PFSK-1 (cell line): ENCODE measurements at regions not wholly inside any gene's neighbourhood (a gene's known extent, or its start where the extent isn't known, plus 50 kb on each side); places are given as distances from the start of the nearest gene placed in this dataset.

ENCODE experiments used
- FOXP2 ChIP-seq: optimal IDR thresholded peaks from 2 replicates; pipeline ENCODE3; 2011; ENCODE audit warnings: borderline replicate concordance, control low read depth, inconsistent platforms; ENCODE audit not compliant: insufficient read depth; ENCODE audit errors: extremely low read length, extremely low read depth
- POLR2AphosphoS5 ChIP-seq: IDR thresholded peaks from 2 replicates; pipeline ENCODE4 v1.6.1; 2012; ENCODE audit warnings: low read depth, mild to moderate bottlenecking, control low read depth, low read length, moderate library complexity
- TAF1 ChIP-seq: IDR thresholded peaks from 2 replicates; pipeline ENCODE4 v1.6.1; 2012; ENCODE audit warnings: low read length, control low read depth, borderline replicate concordance; ENCODE audit not compliant: insufficient read depth

- no peak for TF ChIP-seq POLR2AphosphoS5
- no peak for TF ChIP-seq TAF1
- no peak for TF ChIP-seq FOXP2
Observed at GRCh38 chr1:215472723-215473122, 94.4 kb upstream of the KCTD3 start.
